Tongue (tissue), 1 donor: ENCODE measurements at regions not wholly inside any gene's neighbourhood (a gene's known extent, or its start where the extent isn't known, plus 50 kb on each side); places are given as distances from the start of the nearest gene placed in this dataset.

Experiments
- DNase-seq: peaks from one replicate; pipeline ENCODE4 v3.0.0-alpha.2; 2015

- DNase-seq = no peak
Measured at GRCh38 chr5:174337276-174338184, 292.0 kb downstream of the NSG2 start.

- DNase-seq = no peak
Measured at GRCh38 chr5:174338185-174339010, 292.9 kb downstream of the NSG2 start.

- no peak for DNase-seq
Measured at GRCh38 chr5:174339130-174339529, 293.6 kb downstream of the NSG2 start.

- no peak for DNase-seq
Measured at GRCh38 chr5:174340226-174340625, 294.7 kb downstream of the NSG2 start.

GRCh38 chr5:174342696-174343095 lies 297.2 kb downstream of the NSG2 start:
- DNase-seq = no peak

GRCh38 chr5:174343826-174344225 lies 298.3 kb downstream of the NSG2 start:
- DNase-seq = no peak

GRCh38 chr5:174344335-174344734 lies 298.8 kb downstream of the NSG2 start:
- DNase-seq = no peak

- DNase-seq = no peak
Measured at GRCh38 chr5:174347183-174347582, 301.7 kb downstream of the NSG2 start.

- peak; percentile 70 for DNase-seq
Measured at GRCh38 chr5:174348311-174348981, 302.9 kb downstream of the NSG2 start.

GRCh38 chr5:174352681-174353080 lies 307.2 kb downstream of the NSG2 start:
- DNase-seq = no peak

- no peak for DNase-seq
Measured at GRCh38 chr5:174354571-174354970, 309.1 kb downstream of the NSG2 start.

- no peak for DNase-seq
Measured at GRCh38 chr5:174355208-174355612, 309.7 kb downstream of the NSG2 start.

GRCh38 chr5:174355995-174356394 lies 310.5 kb downstream of the NSG2 start:
- DNase-seq = no peak

GRCh38 chr5:174356536-174356935 lies 311.0 kb downstream of the NSG2 start:
- DNase-seq = no peak

- DNase-seq = no peak
Measured at GRCh38 chr5:174358276-174358675, 312.8 kb downstream of the NSG2 start.

- DNase-seq = no peak
Measured at GRCh38 chr5:174359071-174359470, 313.6 kb downstream of the NSG2 start.

GRCh38 chr5:174362514-174362913 lies 317.0 kb downstream of the NSG2 start:
- no peak for DNase-seq

GRCh38 chr5:174363934-174364333 lies 318.4 kb downstream of the NSG2 start:
- DNase-seq = no peak

GRCh38 chr5:174364676-174365075 lies 319.2 kb downstream of the NSG2 start:
- no peak for DNase-seq

- no peak for DNase-seq
Measured at GRCh38 chr5:174371600-174372094, 326.1 kb downstream of the NSG2 start.

- DNase-seq = no peak
Measured at GRCh38 chr5:174374206-174374605, 328.7 kb downstream of the NSG2 start.

GRCh38 chr5:174376056-174376455 lies 330.6 kb downstream of the NSG2 start:
- no peak for DNase-seq
